BLaER1 treated with 17β-estradiol and CSF1 and Interleukin-3, amounts not matched to agents 10 nM and 100 nM (cell line): ENCODE measurements at regions not wholly inside any gene's neighbourhood (a gene's known extent, or its start where the extent isn't known, plus 50 kb on each side); places are given as distances from the start of the nearest gene placed in this dataset.

Experiments
- H3K27ac ChIP-seq, 11 experiments: shearing (Covaris generic); formaldehyde crosslinking; 2 replicates each; pipeline ENCODE4 v1.8.1; 2022
- H3K27me3 ChIP-seq, 11 experiments: shearing (Covaris generic); formaldehyde crosslinking; 2 replicates each; pipeline ENCODE4 v1.8.1; 2022
- H3K36me3 ChIP-seq, 11 experiments: shearing (Covaris generic); formaldehyde crosslinking; 2 replicates each; pipeline ENCODE4 v1.8.1; 2022
- H3K4me1 ChIP-seq, 10 experiments: shearing (Covaris generic); formaldehyde crosslinking; 2 replicates each; pipeline ENCODE4 v1.8.1; 2022
- H3K4me2 ChIP-seq, 11 experiments: shearing (Covaris generic); formaldehyde crosslinking; 2 replicates each; pipeline ENCODE4 v1.8.1; 2022
- H3K4me3 ChIP-seq, 10 experiments: shearing (Covaris generic); formaldehyde crosslinking; 2 replicates each; pipeline ENCODE4 v1.8.1; 2022
- H3K9ac ChIP-seq, 11 experiments: shearing (Covaris generic); formaldehyde crosslinking; 2 replicates each; pipeline ENCODE4 v1.8.1; 2022
- H3K9me3 ChIP-seq, 11 experiments: shearing (Covaris generic); formaldehyde crosslinking; replicated peaks in 1 of 11; 2 replicates each; pipeline ENCODE4 v1.8.1; 2022
- H4K20me1 ChIP-seq, 11 experiments: shearing (Covaris generic); formaldehyde crosslinking; 2 replicates each; pipeline ENCODE4 v1.8.1; 2022
- Cebpa-rat ChIP-seq, 11 experiments: shearing (Covaris generic); IDR thresholded peaks; 2 replicates each; pipeline ENCODE4 v1.8.1; 2022

- Histone ChIP-seq H3K4me2 (no peak overlapping the region), H4K20me1 (no peaks in the 10 kb centered on the region), H3K9me3 (no peaks in the 10 kb centered on the region), H3K27ac (no peak overlapping the region), H3K4me3 (no peak overlapping the region), H3K4me1 (no peaks in the 10 kb centered on the region), H3K27me3 (no peaks in the 10 kb centered on the region), H3K9ac (no peak overlapping the region), H3K36me3 (no peaks in the 10 kb centered on the region)
- no peak for TF ChIP-seq Cebpa-rat (IDR thresholded peaks at IDR 0.05)
Observed at GRCh38 chr3:107256963-107257362, 120.3 kb upstream of the CCDC54 start.

- Histone ChIP-seq H3K9ac (no peak overlapping the region), H3K4me3 (no peak overlapping the region), H4K20me1 (no peaks in the 10 kb centered on the region), H3K9me3 (no peaks in the 10 kb centered on the region), H3K4me1 (no peaks in the 10 kb centered on the region), H3K36me3 (no peaks in the 10 kb centered on the region), H3K4me2 (no peak overlapping the region), H3K27me3 (no peaks in the 10 kb centered on the region), H3K27ac (no peak overlapping the region)
- TF ChIP-seq Cebpa-rat (IDR thresholded peaks at IDR 0.05), result no peak
Observed at GRCh38 chr3:107258300-107258699, 118.9 kb upstream of the CCDC54 start.

GRCh38 chr3:107260207-107260606, 117.0 kb upstream of the CCDC54 start:
- Histone ChIP-seq H3K36me3 (no peaks in the 10 kb centered on the region), H3K9me3 (no peaks in the 10 kb centered on the region)

GRCh38 chr3:107263269-107264021, 113.8 kb upstream of the CCDC54 start:
- Histone ChIP-seq H3K4me2 (no peak overlapping the region), H3K9ac (no peak overlapping the region), H3K27ac (no peak overlapping the region), H4K20me1 (no peaks in the 10 kb centered on the region), H3K36me3 (no peaks in the 10 kb centered on the region), H3K9me3 (no peaks in the 10 kb centered on the region), H3K27me3 (no peaks in the 10 kb centered on the region), H3K4me3 (no peak overlapping the region), H3K4me1 (no peaks in the 10 kb centered on the region)
- TF ChIP-seq Cebpa-rat (IDR thresholded peaks at IDR 0.05), result no peak

More at GRCh38 chr3:107260207-107260606, 117.0 kb upstream of the CCDC54 start:
- no peak for TF ChIP-seq Cebpa-rat (IDR thresholded peaks at IDR 0.05)
- Histone ChIP-seq H3K4me1 (no peaks in the 10 kb centered on the region), H3K27ac (no peak overlapping the region), H3K4me3 (no peak overlapping the region), H3K27me3 (no peaks in the 10 kb centered on the region), H3K4me2 (no peak overlapping the region), H3K9ac (no peak overlapping the region), H4K20me1 (no peaks in the 10 kb centered on the region)

DNA sequence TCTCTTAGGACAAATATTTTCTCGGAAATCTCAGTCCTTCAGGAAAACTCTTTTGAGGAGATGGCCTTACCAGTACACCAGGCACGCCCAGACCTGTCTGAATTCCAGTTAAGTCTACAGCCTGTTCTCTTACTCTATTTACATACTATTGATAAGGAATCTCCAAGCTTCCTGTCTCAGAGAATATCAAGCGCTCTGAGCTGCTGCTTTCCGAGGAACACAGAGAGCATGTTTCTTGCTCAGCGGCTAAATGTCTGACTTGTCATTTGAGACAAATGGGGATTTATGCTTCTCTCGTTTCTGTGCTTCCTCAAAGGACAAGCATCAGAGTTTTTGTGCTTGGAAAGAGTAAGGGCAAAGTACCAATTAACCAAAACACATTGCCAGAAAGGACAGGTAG, 112.4 kb upstream of the CCDC54 start:
- Histone ChIP-seq H3K4me1 (no peaks in the 10 kb centered on the region), H3K9me3 (no peaks in the 10 kb centered on the region), H3K36me3 (no peaks in the 10 kb centered on the region), H3K9ac (no peak overlapping the region), H3K4me3 (no peak overlapping the region), H3K4me2 (no peak overlapping the region), H3K27me3 (no peaks in the 10 kb centered on the region), H3K27ac (no peak overlapping the region), H4K20me1 (no peaks in the 10 kb centered on the region)
- TF ChIP-seq Cebpa-rat (IDR thresholded peaks at IDR 0.05), result no peak

DNA sequence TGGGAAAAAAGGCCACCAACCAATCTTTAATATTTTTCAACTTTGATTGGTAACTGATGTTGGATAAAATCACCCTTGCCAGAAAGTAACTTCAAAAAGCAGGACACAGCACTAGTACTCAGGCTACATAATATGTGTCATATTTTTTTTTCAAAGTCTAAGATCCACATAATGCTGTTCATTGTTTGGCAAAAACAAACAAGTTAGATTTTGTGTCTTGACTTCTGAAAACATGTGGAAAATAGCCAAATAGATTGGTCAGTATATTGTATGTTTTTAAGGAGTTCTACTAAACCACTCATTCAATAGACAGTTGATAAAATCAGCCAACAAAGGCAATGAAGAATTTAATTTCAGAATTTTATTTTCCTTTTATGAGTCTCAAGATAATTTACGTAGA, 111.7 kb upstream of the CCDC54 start:
- Histone ChIP-seq H3K36me3 (no peaks in the 10 kb centered on the region), H3K4me1 (no peaks in the 10 kb centered on the region), H3K9ac (no peak overlapping the region), H3K27ac (no peak overlapping the region), H3K27me3 (no peaks in the 10 kb centered on the region), H3K4me3 (no peak overlapping the region), H3K9me3 (no peaks in the 10 kb centered on the region), H3K4me2 (no peak overlapping the region), H4K20me1 (no peaks in the 10 kb centered on the region)
- no peak for TF ChIP-seq Cebpa-rat (IDR thresholded peaks at IDR 0.05)

DNA sequence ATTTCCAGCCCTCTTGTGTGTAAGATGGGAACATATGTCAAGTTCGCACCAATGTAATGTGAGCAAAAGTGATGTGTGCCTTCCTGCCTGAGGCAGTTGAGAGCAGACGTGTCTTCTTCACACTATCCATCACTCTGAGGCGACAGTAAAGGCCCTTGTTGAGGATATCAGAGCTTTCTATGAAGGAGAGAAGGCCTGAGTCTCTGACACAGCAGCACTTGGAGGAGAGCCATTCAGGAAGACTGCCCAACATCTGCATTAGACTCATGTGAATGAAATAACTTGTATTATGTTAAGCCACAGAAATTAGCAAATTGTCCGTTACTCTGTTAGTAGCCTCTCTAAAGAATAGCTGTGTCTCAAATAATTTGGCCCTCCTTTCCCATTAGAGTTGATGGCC, 108.8 kb upstream of the CCDC54 start:
- no peaks in the 10 kb centered on the region for H3K9me3 ChIP-seq
- no peak overlapping the region for H3K9ac ChIP-seq
- TF ChIP-seq Cebpa-rat (IDR thresholded peaks at IDR 0.05), result no peak

DNA sequence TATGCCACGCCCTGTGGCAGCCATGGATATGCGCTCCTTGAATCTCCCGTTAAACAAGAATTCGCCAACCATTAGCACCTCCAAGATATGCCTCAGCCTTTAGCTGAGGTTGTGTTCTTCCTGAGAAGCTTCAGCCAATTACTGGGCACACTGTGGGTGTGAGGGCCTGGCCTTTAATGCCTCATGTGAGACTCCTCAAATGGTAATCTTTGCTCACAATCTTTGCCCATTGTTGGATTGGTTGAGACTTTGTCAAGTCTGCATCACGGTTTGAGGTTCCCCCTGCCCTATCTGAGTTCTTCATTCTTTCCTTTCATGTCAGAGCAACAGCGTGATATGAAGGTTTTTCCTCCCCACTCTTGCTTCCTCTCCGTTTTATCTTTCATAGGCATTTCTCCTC, 108.1 kb upstream of the CCDC54 start:
- Histone ChIP-seq H3K36me3 (no peaks in the 10 kb centered on the region), H3K4me1 (no peaks in the 10 kb centered on the region), H3K27me3 (no peaks in the 10 kb centered on the region), H3K4me2 (no peak overlapping the region), H3K9me3 (no peaks in the 10 kb centered on the region), H4K20me1 (no peaks in the 10 kb centered on the region), H3K9ac (no peak overlapping the region), H3K4me3 (no peak overlapping the region), H3K27ac (no peak overlapping the region)
- no peak for TF ChIP-seq Cebpa-rat (IDR thresholded peaks at IDR 0.05)

More for the DNA sequence above, 108.8 kb upstream of the CCDC54 start:
- no peaks in the 10 kb centered on the region for H3K36me3 ChIP-seq
- no peak overlapping the region for H3K27ac ChIP-seq
- no peaks in the 10 kb centered on the region for H3K27me3 ChIP-seq
- H3K4me1 ChIP-seq, result no peaks in the 10 kb centered on the region
- H3K4me3 ChIP-seq, result no peak overlapping the region
- no peaks in the 10 kb centered on the region for H4K20me1 ChIP-seq
- H3K4me2 ChIP-seq, result no peak overlapping the region

GRCh38 chr3:107271787-107272387, 105.4 kb upstream of the CCDC54 start:
- no peaks in the 10 kb centered on the region for H3K9me3 ChIP-seq
- H3K36me3 ChIP-seq, result no peaks in the 10 kb centered on the region
- TF ChIP-seq Cebpa-rat (IDR thresholded peaks at IDR 0.05), result no peak
- H4K20me1 ChIP-seq, result no peaks in the 10 kb centered on the region
- H3K4me2 ChIP-seq, result no peak overlapping the region
- H3K27me3 ChIP-seq, result no peaks in the 10 kb centered on the region
- H3K27ac ChIP-seq, result no peak overlapping the region
- no peak overlapping the region for H3K9ac ChIP-seq
- no peak overlapping the region for H3K4me3 ChIP-seq
- no peaks in the 10 kb centered on the region for H3K4me1 ChIP-seq

GRCh38 chr3:107272471-107272870, 104.8 kb upstream of the CCDC54 start:
- H3K4me1 ChIP-seq, result no peaks in the 10 kb centered on the region
- H3K9me3 ChIP-seq, result no peaks in the 10 kb centered on the region
- H3K4me3 ChIP-seq, result no peak overlapping the region
- H4K20me1 ChIP-seq, result no peaks in the 10 kb centered on the region
- H3K36me3 ChIP-seq, result no peaks in the 10 kb centered on the region
- H3K9ac ChIP-seq, result no peak overlapping the region
- no peak for TF ChIP-seq Cebpa-rat (IDR thresholded peaks at IDR 0.05)
- no peak overlapping the region for H3K27ac ChIP-seq
- H3K4me2 ChIP-seq, result no peak overlapping the region
- H3K27me3 ChIP-seq, result no peaks in the 10 kb centered on the region
